Gastrocnemius medialis (tissue), 4 donors: ENCODE measurements at regions not wholly inside any gene's neighbourhood (a gene's known extent, or its start where the extent isn't known, plus 50 kb on each side); places are given as distances from the start of the nearest gene placed in this dataset.
"Not testable (repeated sequence)": the region's sequence is repeated elsewhere in the genome, so short reads cannot be mapped to it uniquely, and the experiment has no call there.

Source experiments
- ATAC-seq, 2 donors: fragments of 150-250 bp; one replicate each; pipeline ENCODE4 v1.9.1; 2016
- DNase-seq, 2 donors: peaks; one replicate each; pipeline ENCODE4 v3.0.0-alpha.2; 2019
- H3K27ac ChIP-seq, 4 donors: fragments of 200-600 bp; sonication (generic); 1 replicate in 1 of 4; 2 replicates in 3 of 4; pipeline ENCODE4 v1.5.1; 2016 to 2018; ENCODE audit warnings: mild to moderate bottlenecking in 2 of 4, moderate library complexity in 1 of 4
- H3K27me3 ChIP-seq, 3 donors: fragments of 200-600 bp; sonication (generic) in 2 of 3; 1 replicate in 1 of 3; 2 replicates in 2 of 3; pipeline versions ENCODE4 v1.5.1 to v1.6.0; 2016 to 2019; ENCODE audit warnings: mild to moderate bottlenecking in 1 of 3, moderate library complexity in 1 of 3
- H3K36me3 ChIP-seq, 2 donors: fragments of 200-600 bp; sonication (generic) in 1 of 2; one replicate each; pipeline ENCODE4 v1.5.1; 2017 to 2018
- H3K4me1 ChIP-seq, 2 donors: fragments of 200-600 bp; sonication (generic) in 1 of 2; one replicate each; pipeline ENCODE4 v1.5.1; 2016 to 2017; ENCODE audit warnings: mild to moderate bottlenecking in 2 of 2
- H3K4me3 ChIP-seq, 4 donors: fragments of 200-600 bp; sonication (generic) in 3 of 4; 1 replicate in 1 of 4; 2 replicates in 3 of 4; pipeline ENCODE4 v1.5.1; 2016 to 2019; ENCODE audit warnings: mild to moderate bottlenecking in 2 of 4
- H3K9me3 ChIP-seq, 3 donors: fragments of 200-600 bp; sonication (generic) in 2 of 3; 1 replicate in 1 of 3; 2 replicates in 2 of 3; pipeline ENCODE4 v1.5.1; 2016 to 2019
- CTCF ChIP-seq, 5 experiments: fragments of 450-650 bp in 3 of 5; fragments of 200-600 bp in 2 of 5; sonication (generic) in 2 of 5; IDR thresholded peaks in 4 of 5; conservative IDR thresholded peaks in 1 of 5; 1 replicate in 4 of 5; 2 replicates in 1 of 5; pipeline ENCODE4 v1.5.1; 2016 to 2019; ENCODE audit warnings: antibody characterized with exemption in 5 of 5, mild to moderate bottlenecking in 3 of 5, moderate library complexity in 3 of 5
- POLR2A ChIP-seq, 2 donors: fragments of 450-650 bp; IDR thresholded peaks; one replicate each; pipeline ENCODE4 v1.6.1; 2017; ENCODE audit warnings: antibody characterized with exemption in 2 of 2, mild to moderate bottlenecking in 2 of 2, moderate library complexity in 2 of 2
- in situ Hi-C, 4 donors: fragments of 200-750 bp; cut with MboI; loops; one replicate each; pipeline versions ENCODE4 v1.15.0 to v1.8.0; 2017; ENCODE audit warnings: low sequenced_read_pairs in 4 of 4
- intact Hi-C: fragments of 100-400 bp; cut with DNase I; formaldehyde crosslinking; loops from one replicate; pipeline ENCODE4 v1.15.1; 2023; ENCODE audit warnings: low total_unique reads

- no peaks in the 10 kb centered on the region for H3K27me3 ChIP-seq
- in situ Hi-C loops (no loop called here), intact Hi-C loops (no loop called here)
- no peaks in the 10 kb centered on the region for H3K9me3 ChIP-seq
- no peak for DNase-seq
- no peak overlapping the region for H3K27ac ChIP-seq
- ATAC-seq = no peak
- H3K4me1 ChIP-seq = no peaks in the 10 kb centered on the region
- H3K4me3 ChIP-seq = no peak overlapping the region
- no peak for TF ChIP-seq POLR2A (IDR thresholded peaks at IDR 0.05)
- no peak for TF ChIP-seq CTCF (IDR thresholded peaks at IDR 0.05 in 4 of 5, conservative IDR thresholded peaks at IDR 0.05 in 1 of 5)
- H3K36me3 ChIP-seq = no peaks in the 10 kb centered on the region
Measured at GRCh38 chr12:102642199-102642598, 161.8 kb upstream of the IGF1 start.

- H3K4me3 ChIP-seq, ATAC-seq, intact Hi-C loops, H3K27me3 ChIP-seq, H3K27ac ChIP-seq, H3K9me3 ChIP-seq, DNase-seq, in situ Hi-C loops, H3K36me3 ChIP-seq, H3K4me1 ChIP-seq: not testable (repeated sequence)
Measured at GRCh38 chr12:102640658-102641057, 160.3 kb upstream of the IGF1 start.

DNA sequence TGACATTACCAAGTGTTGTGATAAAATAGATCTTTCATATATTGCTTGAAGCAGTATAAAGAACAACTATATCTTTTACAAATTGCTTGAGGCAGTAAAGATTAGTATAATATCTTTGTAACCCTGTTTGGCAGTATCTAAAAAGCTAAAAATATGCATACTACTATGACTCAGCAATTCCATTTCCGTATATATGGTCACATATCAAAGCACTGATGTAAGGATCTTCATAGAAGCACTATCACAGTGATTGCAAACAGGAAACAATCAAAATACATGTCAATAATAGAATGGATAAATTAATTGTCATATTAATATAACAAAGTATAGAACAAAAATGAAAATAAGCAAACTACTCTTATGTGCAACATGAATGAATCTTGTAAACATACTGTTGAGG, 158.4 kb upstream of the IGF1 start:
- intact Hi-C loops = no loop called here
- no peak for DNase-seq
- Histone ChIP-seq H3K4me3 (no peak overlapping the region), H3K4me1 (no peaks in the 10 kb centered on the region), H3K36me3 (no peaks in the 10 kb centered on the region), H3K9me3 (no peaks in the 10 kb centered on the region), H3K27me3 (no peaks in the 10 kb centered on the region), H3K27ac (no peak overlapping the region)
- no peak for TF ChIP-seq CTCF (IDR thresholded peaks at IDR 0.05 in 4 of 5, conservative IDR thresholded peaks at IDR 0.05 in 1 of 5)
- ATAC-seq = no peak
- in situ Hi-C loops = no loop called here

DNA sequence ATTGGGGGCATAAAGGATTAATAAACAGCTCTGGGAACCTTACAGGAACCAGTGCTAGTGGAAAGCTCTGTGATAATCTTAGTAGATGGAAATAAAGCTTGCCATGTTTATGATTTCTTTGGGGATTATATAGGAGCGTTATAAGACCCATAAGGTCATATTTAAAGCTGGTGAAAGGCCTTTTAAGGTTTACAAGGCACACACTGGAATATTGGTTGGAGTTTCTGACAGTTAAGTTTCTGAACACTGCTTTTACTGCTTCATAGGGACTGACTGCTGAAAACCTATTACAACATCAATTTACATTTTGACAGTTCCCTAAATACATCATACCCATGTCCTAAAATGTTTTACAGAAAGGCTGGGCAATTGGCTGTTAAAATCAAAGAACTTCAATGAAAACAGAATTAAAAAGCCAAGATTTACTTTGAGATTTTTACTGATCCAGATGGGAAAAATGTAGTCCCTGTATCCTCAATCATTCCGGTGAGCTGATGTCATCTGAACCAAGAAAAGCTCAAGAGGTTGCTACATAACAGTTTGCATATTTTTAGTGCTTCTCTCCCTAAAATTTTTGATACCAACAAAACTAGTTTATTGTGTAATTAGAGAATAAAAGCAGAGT, 153.7 kb upstream of the IGF1 start:
- peak in 1 of 2 donors; percentile 49 for ATAC-seq
- Histone ChIP-seq H3K27ac (peak overlapping the region in 1 of 4 donors; percentile 16), H3K9me3 (no peaks in the 10 kb centered on the region), H3K4me3 (no peak overlapping the region), H3K36me3 (no peaks in the 10 kb centered on the region), H3K4me1 (no peaks in the 10 kb centered on the region), H3K27me3 (no peaks in the 10 kb centered on the region)
- intact Hi-C loops (no loop called here), in situ Hi-C loops (no loop called here)
- TF ChIP-seq CTCF (IDR thresholded peaks at IDR 0.05 in 4 of 5, conservative IDR thresholded peaks at IDR 0.05 in 1 of 5) (no peak), POLR2A (IDR thresholded peaks at IDR 0.05) (no peak)
- no peak for DNase-seq

GRCh38 chr12:102631274-102631673, 150.9 kb upstream of the IGF1 start:
- Histone ChIP-seq H3K27me3 (no peaks in the 10 kb centered on the region), H3K9me3 (no peaks in the 10 kb centered on the region), H3K4me1 (no peaks in the 10 kb centered on the region), H3K36me3 (no peaks in the 10 kb centered on the region), H3K27ac (no peak overlapping the region), H3K4me3 (no peak overlapping the region)
- intact Hi-C loops (no loop called here), in situ Hi-C loops (no loop called here)
- TF ChIP-seq POLR2A (IDR thresholded peaks at IDR 0.05) = no peak
- DNase-seq (no peak), ATAC-seq (no peak)

DNA sequence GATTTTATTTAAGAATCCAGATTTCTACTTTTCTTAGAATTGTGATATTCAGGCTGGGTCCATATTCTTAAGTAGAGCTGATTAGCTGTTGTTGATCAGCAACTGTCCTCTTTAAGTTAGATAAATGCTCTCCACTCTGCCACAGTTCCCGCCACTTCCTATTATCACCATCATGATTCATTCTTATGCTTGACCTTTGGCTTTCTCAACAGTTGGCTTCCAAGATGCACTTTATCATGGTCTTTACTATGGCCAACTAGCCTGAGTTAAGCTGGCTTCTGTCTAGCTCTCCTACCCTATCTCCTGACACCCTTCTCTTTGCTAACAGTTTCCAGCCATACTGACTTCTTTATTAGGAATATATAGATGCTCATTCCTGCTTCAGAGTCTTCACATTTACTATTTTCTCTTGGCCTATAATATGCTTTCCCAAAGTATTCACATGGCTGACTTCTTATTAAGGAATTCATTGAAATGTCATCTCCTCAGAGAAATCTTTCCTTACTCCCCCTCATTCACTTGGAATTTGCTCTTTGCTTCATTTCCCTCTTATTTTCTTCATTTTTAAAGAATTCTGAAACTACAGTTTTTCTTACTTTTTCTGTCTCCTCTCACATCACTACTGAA, 149.0 kb upstream of the IGF1 start:
- intact Hi-C loops (no loop called here), in situ Hi-C loops (no loop called here)
- H3K4me3 ChIP-seq = no peak overlapping the region
- no peaks in the 10 kb centered on the region for H3K9me3 ChIP-seq
- DNase-seq = no peak
- ATAC-seq = no peak
- TF ChIP-seq CTCF (IDR thresholded peaks at IDR 0.05 in 4 of 5, conservative IDR thresholded peaks at IDR 0.05 in 1 of 5) = no peak
- no peak for TF ChIP-seq POLR2A (IDR thresholded peaks at IDR 0.05)
- H3K36me3 ChIP-seq = no peaks in the 10 kb centered on the region
- H3K27ac ChIP-seq = no peak overlapping the region
- no peaks in the 10 kb centered on the region for H3K4me1 ChIP-seq
- H3K27me3 ChIP-seq = no peaks in the 10 kb centered on the region
